Panc1 (cell line): ENCODE measurements at regions not wholly inside any gene's neighbourhood (a gene's known extent, or its start where the extent isn't known, plus 50 kb on each side); places are given as distances from the start of the nearest gene placed in this dataset.

ENCODE experiments used
- ATAC-seq: fragments of 200-7000 bp; cut with Tn5 transposase; 2 replicates; pipeline ENCODE4 v1.9.1; 2020; ENCODE audit warnings: mild to moderate bottlenecking, moderate library complexity
- BruUV-seq: library from RNA; stranded (reverse); fragments of 400-500 nt; replicated peaks from 2 replicates; lab custom pipeline; 2021; lab: Mats Ljungman, UMichigan
- CTCF ChIA-PET: fragments of 300-600 bp; sonication (Branson Sonifier 250); formaldehyde crosslinking; loops from one replicate; lab custom pipeline; 2022; ENCODE audit warnings: antibody characterized with exemption; lab: Charles Lee
- POLR2A ChIA-PET: fragments of 300-600 bp; sonication (Branson Sonifier 250); formaldehyde crosslinking; loops from one replicate; lab custom pipeline; 2022; ENCODE audit warnings: antibody characterized with exemption; lab: Charles Lee
- DNase-seq: peaks from one replicate; pipeline ENCODE4 v3.0.0-alpha.2; 2010; ENCODE audit warnings: low read depth, low spot score
- H3K27ac ChIP-seq: 2 replicates; pipeline ENCODE4 v1.5.1; 2011; ENCODE audit warnings: mild to moderate bottlenecking, low read length, inconsistent platforms
- H3K27me3 ChIP-seq: fragments of 200-500 bp; sonication (Bioruptor generic); 2 replicates; pipeline ENCODE4 v1.6.0; 2014; ENCODE audit warnings: low read length, inconsistent platforms; ENCODE audit not compliant: control insufficient read depth, insufficient read depth
- H3K36me3 ChIP-seq: fragments of 200-500 bp; sonication (Bioruptor generic); 2 replicates; pipeline ENCODE4 v1.5.1; 2014; ENCODE audit warnings: inconsistent platforms, mild to moderate bottlenecking, low read length, moderate library complexity; ENCODE audit not compliant: control insufficient read depth, insufficient read depth
- H3K4me1 ChIP-seq: 2 replicates; pipeline ENCODE4 v1.5.1; 2011; ENCODE audit warnings: inconsistent platforms, mild to moderate bottlenecking, low read length, moderate library complexity; ENCODE audit not compliant: control insufficient read depth, insufficient read depth
- H3K4me3 ChIP-seq, 2 experiments: 2 replicates each; pipeline ENCODE4 v1.5.1; 2011 to 2012; ENCODE audit warnings: low read depth in 2 of 2, low read length in 2 of 2, mild to moderate bottlenecking in 2 of 2, inconsistent platforms in 1 of 2, moderate library complexity in 1 of 2
- H3K9me3 ChIP-seq: fragments of 200-500 bp; sonication (Bioruptor generic); 2 replicates; pipeline ENCODE4 v1.5.1; 2014; ENCODE audit warnings: low read depth, mild to moderate bottlenecking, inconsistent platforms, low read length, moderate library complexity; ENCODE audit not compliant: control insufficient read depth, insufficient read depth
- POLR2AphosphoS5 ChIP-seq: IDR thresholded peaks from 2 replicates; pipeline ENCODE4 v1.6.1; 2012; ENCODE audit warnings: mild to moderate bottlenecking, low read depth, low read length, moderate library complexity
- SIN3A ChIP-seq: IDR thresholded peaks from 2 replicates; pipeline ENCODE4 v1.6.1; 2012; ENCODE audit warnings: low read depth, mild to moderate bottlenecking, low read length, moderate library complexity, borderline replicate concordance; ENCODE audit not compliant: insufficient read depth
- TCF7L2 ChIP-seq: IDR thresholded peaks from 2 replicates; pipeline ENCODE4 v1.6.1; 2011; ENCODE audit warnings: mild to moderate bottlenecking, low read depth, low read length, inconsistent platforms
- in situ Hi-C: cut with HindIII; loops from 2 replicates; pipeline ENCODE4 v1.10.0; 2016; ENCODE audit warnings: low sequenced_read_pairs, low pct_unique_long_range_greater_than_20kb
- intact Hi-C: fragments of 100-400 bp; cut with micrococcal nuclease; formaldehyde crosslinking; loops from one replicate; pipeline ENCODE4 v1.10.0; 2022; ENCODE audit not compliant: unreplicated experiment
- TF ChIP-seq, protein P1 (sequence below), 2 experiments: IDR thresholded peaks; 2 replicates each; pipeline ENCODE4 v1.6.1; 2011 to 2012; ENCODE audit warnings: low read depth in 2 of 2, control low read depth in 1 of 2, low read length in 1 of 2, mild to moderate bottlenecking in 1 of 2, moderate library complexity in 1 of 2; ENCODE audit not compliant: insufficient read depth in 1 of 2
- TF ChIP-seq, protein P2 (sequence below): fragments of 450-650 bp; IDR thresholded peaks from 2 replicates; pipeline ENCODE4 v1.5.1; 2017; ENCODE audit warnings: mild to moderate bottlenecking

DNA sequence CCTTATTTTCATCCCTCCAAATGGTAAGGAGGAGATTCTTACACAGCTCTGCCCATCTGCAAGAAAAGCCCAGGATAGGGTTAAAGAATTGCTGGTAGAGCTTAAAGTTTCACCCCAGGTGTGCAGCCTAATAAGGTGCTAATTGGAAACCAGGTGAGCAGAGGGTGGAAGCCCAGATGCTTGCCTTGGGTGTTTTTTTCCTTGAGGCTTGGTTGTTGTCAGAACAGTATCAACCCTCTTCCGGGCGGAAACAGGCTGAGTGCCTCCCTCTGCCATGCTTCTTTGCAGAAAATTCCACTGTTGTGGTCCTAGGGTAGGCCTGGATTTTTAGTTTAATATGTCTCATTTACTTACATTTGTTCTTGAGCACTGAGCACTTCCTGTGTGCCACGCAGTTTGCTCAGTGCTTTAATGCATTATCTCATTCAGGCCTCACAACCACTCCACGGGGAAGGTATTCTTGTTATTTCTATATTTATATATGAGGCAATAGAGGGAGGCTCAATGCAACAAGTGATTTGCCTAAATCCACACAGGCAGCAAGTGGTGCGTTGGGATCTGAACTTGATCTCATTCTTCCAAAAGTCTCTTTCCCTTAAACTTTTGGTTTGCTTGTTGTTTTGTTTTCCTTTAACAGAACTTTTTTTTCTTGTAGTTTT, 115.0 kb upstream of the LRIG1 start:
- no peak for ATAC-seq

GRCh38 chr3:66617351-66617750, 116.5 kb upstream of the LRIG1 start:
- ATAC-seq, result no peak
- POLR2A ChIA-PET, result no interaction called here
- H3K27ac ChIP-seq, result no peak overlapping the region
- CTCF ChIA-PET, result no interaction called here
- no TSS peak for BruUV-seq
- TF ChIP-seq POLR2AphosphoS5 (no peak), TCF7L2 (no peak), SIN3A (no peak)
- TF ChIP-seq, protein P1, sequence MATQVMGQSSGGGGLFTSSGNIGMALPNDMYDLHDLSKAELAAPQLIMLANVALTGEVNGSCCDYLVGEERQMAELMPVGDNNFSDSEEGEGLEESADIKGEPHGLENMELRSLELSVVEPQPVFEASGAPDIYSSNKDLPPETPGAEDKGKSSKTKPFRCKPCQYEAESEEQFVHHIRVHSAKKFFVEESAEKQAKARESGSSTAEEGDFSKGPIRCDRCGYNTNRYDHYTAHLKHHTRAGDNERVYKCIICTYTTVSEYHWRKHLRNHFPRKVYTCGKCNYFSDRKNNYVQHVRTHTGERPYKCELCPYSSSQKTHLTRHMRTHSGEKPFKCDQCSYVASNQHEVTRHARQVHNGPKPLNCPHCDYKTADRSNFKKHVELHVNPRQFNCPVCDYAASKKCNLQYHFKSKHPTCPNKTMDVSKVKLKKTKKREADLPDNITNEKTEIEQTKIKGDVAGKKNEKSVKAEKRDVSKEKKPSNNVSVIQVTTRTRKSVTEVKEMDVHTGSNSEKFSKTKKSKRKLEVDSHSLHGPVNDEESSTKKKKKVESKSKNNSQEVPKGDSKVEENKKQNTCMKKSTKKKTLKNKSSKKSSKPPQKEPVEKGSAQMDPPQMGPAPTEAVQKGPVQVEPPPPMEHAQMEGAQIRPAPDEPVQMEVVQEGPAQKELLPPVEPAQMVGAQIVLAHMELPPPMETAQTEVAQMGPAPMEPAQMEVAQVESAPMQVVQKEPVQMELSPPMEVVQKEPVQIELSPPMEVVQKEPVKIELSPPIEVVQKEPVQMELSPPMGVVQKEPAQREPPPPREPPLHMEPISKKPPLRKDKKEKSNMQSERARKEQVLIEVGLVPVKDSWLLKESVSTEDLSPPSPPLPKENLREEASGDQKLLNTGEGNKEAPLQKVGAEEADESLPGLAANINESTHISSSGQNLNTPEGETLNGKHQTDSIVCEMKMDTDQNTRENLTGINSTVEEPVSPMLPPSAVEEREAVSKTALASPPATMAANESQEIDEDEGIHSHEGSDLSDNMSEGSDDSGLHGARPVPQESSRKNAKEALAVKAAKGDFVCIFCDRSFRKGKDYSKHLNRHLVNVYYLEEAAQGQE (IDR thresholded peaks at IDR 0.05; ENCODE audit: insufficient read depth in 1 of 2, low read depth in 2 of 2, low read length in 1 of 2), result no peak
- TF ChIP-seq, protein P2, sequence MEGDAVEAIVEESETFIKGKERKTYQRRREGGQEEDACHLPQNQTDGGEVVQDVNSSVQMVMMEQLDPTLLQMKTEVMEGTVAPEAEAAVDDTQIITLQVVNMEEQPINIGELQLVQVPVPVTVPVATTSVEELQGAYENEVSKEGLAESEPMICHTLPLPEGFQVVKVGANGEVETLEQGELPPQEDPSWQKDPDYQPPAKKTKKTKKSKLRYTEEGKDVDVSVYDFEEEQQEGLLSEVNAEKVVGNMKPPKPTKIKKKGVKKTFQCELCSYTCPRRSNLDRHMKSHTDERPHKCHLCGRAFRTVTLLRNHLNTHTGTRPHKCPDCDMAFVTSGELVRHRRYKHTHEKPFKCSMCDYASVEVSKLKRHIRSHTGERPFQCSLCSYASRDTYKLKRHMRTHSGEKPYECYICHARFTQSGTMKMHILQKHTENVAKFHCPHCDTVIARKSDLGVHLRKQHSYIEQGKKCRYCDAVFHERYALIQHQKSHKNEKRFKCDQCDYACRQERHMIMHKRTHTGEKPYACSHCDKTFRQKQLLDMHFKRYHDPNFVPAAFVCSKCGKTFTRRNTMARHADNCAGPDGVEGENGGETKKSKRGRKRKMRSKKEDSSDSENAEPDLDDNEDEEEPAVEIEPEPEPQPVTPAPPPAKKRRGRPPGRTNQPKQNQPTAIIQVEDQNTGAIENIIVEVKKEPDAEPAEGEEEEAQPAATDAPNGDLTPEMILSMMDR, result no peak
- no peak overlapping the region for H3K4me3 ChIP-seq
- H3K4me1 ChIP-seq, result no peaks in the 10 kb centered on the region
- no peaks in the 10 kb centered on the region for H3K27me3 ChIP-seq
- no peak for DNase-seq
- in situ Hi-C loops (no loop called here), intact Hi-C loops (no loop called here)
- no peaks in the 10 kb centered on the region for H3K9me3 ChIP-seq
- H3K36me3 ChIP-seq, result no peaks in the 10 kb centered on the region

More for the DNA sequence above, 115.0 kb upstream of the LRIG1 start:
- intact Hi-C loops, result no loop called here
- Histone ChIP-seq H3K4me3 (no peak overlapping the region), H3K9me3 (no peaks in the 10 kb centered on the region), H3K4me1 (no peaks in the 10 kb centered on the region), H3K27me3 (no peaks in the 10 kb centered on the region), H3K27ac (no peak overlapping the region), H3K36me3 (no peaks in the 10 kb centered on the region)
- ChIA-PET POLR2A (no interaction called here), CTCF (no interaction called here)
- TF ChIP-seq, protein P1 (IDR thresholded peaks at IDR 0.05; ENCODE audit: insufficient read depth in 1 of 2, low read depth in 2 of 2, low read length in 1 of 2), result no peak
- TF ChIP-seq, protein P2, result no peak
- TF ChIP-seq SIN3A, result no peak
- TF ChIP-seq TCF7L2, result no peak
- no peak for TF ChIP-seq POLR2AphosphoS5
- no peak for DNase-seq
- in situ Hi-C loops, result no loop called here
- BruUV-seq, result no TSS peak
